Lower leg skin (tissue), 4 donors: ENCODE measurements at regions not wholly inside any gene's neighbourhood (a gene's known extent, or its start where the extent isn't known, plus 50 kb on each side); places are given as distances from the start of the nearest gene placed in this dataset.

ENCODE experiments used
- DNase-seq, 2 donors: peaks; one replicate each; pipeline ENCODE4 v3.0.0-alpha.2; 2019; ENCODE audit warnings: low spot score in 2 of 2
- H3K4me3 ChIP-seq: fragments of 200-600 bp; sonication (generic); 2 replicates; pipeline ENCODE4 v1.5.1; 2017; ENCODE audit warnings: mild to moderate bottlenecking, low read depth; ENCODE audit not compliant: poor library complexity, severe bottlenecking
- CTCF ChIP-seq, 3 donors: fragments of 450-650 bp; IDR thresholded peaks; one replicate each; pipeline ENCODE4 v1.5.1; 2016; ENCODE audit warnings: antibody characterized with exemption in 3 of 3, mild to moderate bottlenecking in 3 of 3, moderate library complexity in 2 of 3
- POLR2A ChIP-seq, 2 donors: fragments of 450-650 bp; IDR thresholded peaks; one replicate each; pipeline ENCODE4 v1.6.1; 2016 to 2017; ENCODE audit warnings: antibody characterized with exemption in 2 of 2, mild to moderate bottlenecking in 1 of 2, moderate library complexity in 1 of 2
- WGBS, 2 donors: methylation state at CpG; one replicate each; pipeline ENCODE4 v1.1.5; 2018; 5-methylcytosine and 5-hydroxymethylcytosine counted together
- intact Hi-C: fragments of 100-400 bp; cut with DNase I; formaldehyde crosslinking; loops from one replicate; pipeline ENCODE4 v1.15.0; 2023; ENCODE audit warnings: low total_unique reads

GRCh38 chr18:51522338-51522737 lies 324.9 kb upstream of the MEX3C start:
- intact Hi-C loops, result no loop called here
- DNase-seq, result no peak
- TF ChIP-seq CTCF (IDR thresholded peaks at IDR 0.05) (no peak), POLR2A (IDR thresholded peaks at IDR 0.05) (no peak)
- no peak overlapping the region for H3K4me3 ChIP-seq
- 71 to 84% methylated on average over 7 of the region's 7 CpGs for WGBS, 2 donors

GRCh38 chr18:51522821-51523220 lies 325.3 kb upstream of the MEX3C start:
- no peak overlapping the region for H3K4me3 ChIP-seq
- TF ChIP-seq POLR2A (IDR thresholded peaks at IDR 0.05), result no peak
- TF ChIP-seq CTCF (IDR thresholded peaks at IDR 0.05), result no peak
- intact Hi-C loops, result no loop called here
- WGBS, 2 donors, result 56 to 70% methylated on average over 3 of the region's 3 CpGs
- no peak for DNase-seq

GRCh38 chr18:51523671-51524070 lies 326.2 kb upstream of the MEX3C start:
- WGBS, 2 donors, result 59 to 66% methylated on average over 3 of the region's 3 CpGs
- no peak for DNase-seq
- H3K4me3 ChIP-seq, result no peak overlapping the region
- intact Hi-C loops, result no loop called here
- TF ChIP-seq POLR2A (IDR thresholded peaks at IDR 0.05) (no peak), CTCF (IDR thresholded peaks at IDR 0.05) (no peak)

GRCh38 chr18:51525453-51526225 lies 328.2 kb upstream of the MEX3C start:
- no peak overlapping the region for H3K4me3 ChIP-seq
- no peak for DNase-seq
- intact Hi-C loops, result no loop called here
- WGBS, 2 donors, result 73% methylated on average over 4 of the region's 4 CpGs
- TF ChIP-seq POLR2A (IDR thresholded peaks at IDR 0.05) (no peak), CTCF (IDR thresholded peaks at IDR 0.05) (no peak)

GRCh38 chr18:51527826-51528225 lies 330.3 kb upstream of the MEX3C start:
- intact Hi-C loops, result no loop called here
- TF ChIP-seq POLR2A (IDR thresholded peaks at IDR 0.05) (no peak), CTCF (IDR thresholded peaks at IDR 0.05) (no peak)
- 70 to 86% methylated on average over 1 of the region's 1 CpG for WGBS, 2 donors
- no peak for DNase-seq
- no peak overlapping the region for H3K4me3 ChIP-seq

GRCh38 chr18:51531501-51531900 lies 334.0 kb upstream of the MEX3C start:
- intact Hi-C loops, result no loop called here
- no peak overlapping the region for H3K4me3 ChIP-seq
- no peak for DNase-seq
- 55 to 63% methylated on average over 5 of the region's 5 CpGs for WGBS, 2 donors
- TF ChIP-seq CTCF (IDR thresholded peaks at IDR 0.05) (no peak), POLR2A (IDR thresholded peaks at IDR 0.05) (no peak)
